IMR-90 (cell line): ENCODE measurements at regions not wholly inside any gene's neighbourhood (a gene's known extent, or its start where the extent isn't known, plus 50 kb on each side); places are given as distances from the start of the nearest gene placed in this dataset.

Experiments
- ATAC-seq: fragments of 200-7000 bp; cut with Tn5 transposase; 2 replicates; pipeline ENCODE4 v1.9.1; 2020; ENCODE audit warnings: low read depth, mild to moderate bottlenecking, moderate library complexity
- BruUV-seq: library from RNA; stranded (reverse); fragments of 400-500 nt; replicated peaks from 2 replicates; lab custom pipeline; 2021; lab: Mats Ljungman, UMichigan
- CTCF ChIA-PET: fragments of 300-600 bp; formaldehyde crosslinking; extraction: SDS; loops from one replicate; lab custom pipeline; 2021; ENCODE audit warnings: antibody characterized with exemption; lab: Yijun Ruan, JAX
- POLR2A ChIA-PET: fragments of 300-600 bp; sonication (Branson Sonifier 250); formaldehyde crosslinking; loops from one replicate; lab custom pipeline; 2022; ENCODE audit warnings: antibody characterized with exemption; ENCODE audit not compliant: unreplicated experiment; lab: Charles Lee
- DNase-seq: peaks from one replicate; pipeline ENCODE4 v3.0.0; 2013
- H2AFZ ChIP-seq: replicated peaks from 2 replicates; pipeline ENCODE3; 2013; ENCODE audit warnings: low read length, mild to moderate bottlenecking; ENCODE audit not compliant: poor library complexity
- H2AK5ac ChIP-seq: 2 replicates; pipeline ENCODE4 v1.6.1; 2013; ENCODE audit warnings: low read depth, low read length, inconsistent platforms
- H2AK9ac ChIP-seq: replicated peaks from 2 replicates; pipeline ENCODE3; 2013; ENCODE audit warnings: mild to moderate bottlenecking, low read depth, low read length, moderate library complexity; ENCODE audit not compliant: poor library complexity
- H2BK120ac ChIP-seq: 2 replicates; pipeline ENCODE4 v1.6.1; 2013; ENCODE audit warnings: low read depth, low read length, inconsistent platforms
- H2BK15ac ChIP-seq: 3 replicates; pipeline ENCODE4 v1.6.1; 2013; ENCODE audit warnings: low read depth, low read length, inconsistent platforms
- H2BK20ac ChIP-seq: 2 replicates; pipeline ENCODE4 v1.6.1; 2013; ENCODE audit warnings: low read depth, mild to moderate bottlenecking, inconsistent platforms, low read length, moderate library complexity
- H2BK5ac ChIP-seq: 2 replicates; pipeline ENCODE4 v1.6.1; 2013; ENCODE audit warnings: mild to moderate bottlenecking, low read depth, low read length, inconsistent platforms; ENCODE audit not compliant: poor library complexity, severe bottlenecking
- H3K14ac ChIP-seq: replicated peaks from 2 replicates; pipeline ENCODE4 v1.6.1; 2013; ENCODE audit warnings: low read depth, low read length, inconsistent platforms
- H3K18ac ChIP-seq: 2 replicates; pipeline ENCODE4 v1.6.1; 2013; ENCODE audit warnings: low read depth, low read length, control low read depth
- H3K23ac ChIP-seq: 2 replicates; pipeline ENCODE4 v1.6.1; 2013; ENCODE audit warnings: low read depth, low read length, inconsistent platforms
- H3K27ac ChIP-seq: 2 replicates; pipeline ENCODE4 v1.5.1; 2013; ENCODE audit warnings: mild to moderate bottlenecking, control low read depth, low read length; ENCODE audit not compliant: insufficient read depth
- H3K27me3 ChIP-seq: 2 replicates; pipeline ENCODE4 v1.6.1; 2013; ENCODE audit warnings: low read length; ENCODE audit not compliant: control insufficient read depth, insufficient read depth
- H3K36me3 ChIP-seq: 2 replicates; pipeline ENCODE4 v1.6.1; 2013; ENCODE audit warnings: low read length, mixed read lengths; ENCODE audit not compliant: control insufficient read depth, insufficient read depth
- H3K4ac ChIP-seq: 2 replicates; pipeline ENCODE4 v1.6.1; 2013; ENCODE audit warnings: low read depth, low read length, inconsistent platforms
- H3K4me1 ChIP-seq: 2 replicates; pipeline ENCODE4 v1.6.1; 2013; ENCODE audit warnings: low read length, mixed read lengths; ENCODE audit not compliant: control insufficient read depth, insufficient read depth
- H3K4me2 ChIP-seq: 2 replicates; pipeline ENCODE4 v1.6.1; 2013; ENCODE audit warnings: low read depth, mild to moderate bottlenecking, control low read depth, low read length, moderate library complexity
- H3K4me3 ChIP-seq: 2 replicates; pipeline ENCODE4 v1.5.1; 2013; ENCODE audit warnings: low read depth, mild to moderate bottlenecking, control low read depth, low read length, moderate library complexity; ENCODE audit not compliant: insufficient read depth
- H3K56ac ChIP-seq: 2 replicates; pipeline ENCODE4 v1.6.1; 2013; ENCODE audit warnings: low read length, inconsistent platforms; ENCODE audit not compliant: insufficient read depth; ENCODE audit errors: extremely low read depth
- H3K79me1 ChIP-seq, 2 experiments: 2 replicates each; pipeline ENCODE4 v1.6.1; 2013; ENCODE audit warnings: low read length in 2 of 2, inconsistent platforms in 1 of 2, low read depth in 1 of 2
- H3K9ac ChIP-seq: 2 replicates; pipeline ENCODE4 v1.6.1; 2013; ENCODE audit warnings: low read depth, low read length, control low read depth
- H3K9me1 ChIP-seq: 2 replicates; pipeline ENCODE4 v1.6.1; 2013; ENCODE audit warnings: low read length, inconsistent platforms; ENCODE audit not compliant: insufficient read depth
- H3K9me3 ChIP-seq: 2 replicates; pipeline ENCODE4 v1.6.1; 2013; ENCODE audit warnings: low read length; ENCODE audit not compliant: control insufficient read depth, insufficient read depth
- H4K20me1 ChIP-seq: 2 replicates; pipeline ENCODE4 v1.6.1; 2013; ENCODE audit warnings: low read length, inconsistent platforms; ENCODE audit not compliant: insufficient read depth
- H4K5ac ChIP-seq: 2 replicates; pipeline ENCODE4 v1.6.1; 2013; ENCODE audit warnings: mild to moderate bottlenecking, low read depth, low read length, control low read depth
- H4K8ac ChIP-seq, 2 experiments: 2 replicates each; pipeline ENCODE4 v1.6.1; 2013; ENCODE audit warnings: low read depth in 2 of 2, low read length in 2 of 2, control low read depth in 1 of 2, inconsistent platforms in 1 of 2
- H4K91ac ChIP-seq: 2 replicates; pipeline ENCODE4 v1.6.1; 2013; ENCODE audit warnings: low read depth, low read length, inconsistent platforms; ENCODE audit not compliant: insufficient read depth
- BHLHE40 ChIP-seq: fragments of 150-350 bp; IDR thresholded peaks from 2 replicates; pipeline ENCODE4 v1.6.1; 2016; ENCODE audit warnings: mild to moderate bottlenecking, low read depth, low read length
- CEBPB ChIP-seq: IDR thresholded peaks from 2 replicates; pipeline ENCODE4 v1.6.1; 2012; ENCODE audit warnings: low read depth, low read length, improper control_type of control experiment
- CHD1 ChIP-seq: IDR thresholded peaks from 2 replicates; pipeline ENCODE4 v1.6.1; 2012; ENCODE audit warnings: low read depth, low read length, improper control_type of control experiment
- FOS ChIP-seq: fragments of 150-350 bp; IDR thresholded peaks from 2 replicates; pipeline ENCODE4 v1.6.1; 2016; ENCODE audit warnings: low read depth, low read length
- MAFK ChIP-seq: IDR thresholded peaks from 2 replicates; pipeline ENCODE4 v1.6.1; 2012; ENCODE audit warnings: low read depth, low read length, improper control_type of control experiment
- MAZ ChIP-seq: IDR thresholded peaks from 2 replicates; pipeline ENCODE4 v1.6.1; 2012; ENCODE audit warnings: low read depth, mild to moderate bottlenecking, low read length, improper control_type of control experiment, moderate library complexity, borderline replicate concordance
- MXI1 ChIP-seq: IDR thresholded peaks from 2 replicates; pipeline ENCODE4 v1.6.1; 2012; ENCODE audit warnings: low read depth, mild to moderate bottlenecking, low read length, moderate library complexity, borderline replicate concordance
- NFE2L2 ChIP-seq: fragments of 150-350 bp; IDR thresholded peaks from 2 replicates; pipeline ENCODE4 v1.6.1; 2016; ENCODE audit warnings: low read depth, mild to moderate bottlenecking, low read length
- POLR2A ChIP-seq: IDR thresholded peaks from 2 replicates; pipeline ENCODE4 v1.6.1; 2012; ENCODE audit warnings: mild to moderate bottlenecking, low read depth, low read length
- RAD21 ChIP-seq: IDR thresholded peaks from 2 replicates; pipeline ENCODE4 v1.6.1; 2012; ENCODE audit warnings: low read length, improper control_type of control experiment
- RCOR1 ChIP-seq: IDR thresholded peaks from 2 replicates; pipeline ENCODE4 v1.6.1; 2012; ENCODE audit warnings: mild to moderate bottlenecking, low read length, improper control_type of control experiment; ENCODE audit not compliant: insufficient replicate concordance
- RFX5 ChIP-seq: IDR thresholded peaks from 2 replicates; pipeline ENCODE4 v1.8.0; 2012; ENCODE audit warnings: low read depth, mild to moderate bottlenecking, low read length, moderate library complexity
- SMC3 ChIP-seq: fragments of 150-350 bp; IDR thresholded peaks from 2 replicates; pipeline ENCODE4 v1.6.1; 2016; ENCODE audit warnings: low read depth, mild to moderate bottlenecking, antibody characterized with exemption, low read length, moderate library complexity
- dilution Hi-C: fragments of 300-500 bp; cut with HindIII; formaldehyde crosslinking; loops from one replicate; pipeline ENCODE4 v1.14.3; 2018; ENCODE audit warnings: low sequenced_read_pairs; ENCODE audit not compliant: unreplicated experiment
- in situ Hi-C: fragments of 300-500 bp; cut with MboI; formaldehyde crosslinking; loops from 3 replicates; pipeline ENCODE4 v1.14.3; 2019; ENCODE audit warnings: low sequenced_read_pairs, inconsistent platforms, mixed read lengths
- intact Hi-C: fragments of 100-400 bp; cut with micrococcal nuclease; formaldehyde crosslinking; loops from 2 replicates; pipeline ENCODE4 v1.10.0; 2022
- TF ChIP-seq, protein P1 (sequence below): fragments of 150-350 bp; IDR thresholded peaks from 2 replicates; pipeline ENCODE4 v1.6.1; 2016; ENCODE audit warnings: low read depth, mild to moderate bottlenecking, low read length, moderate library complexity, borderline replicate concordance
- TF ChIP-seq, protein P2 (sequence below): fragments of 150-350 bp; IDR thresholded peaks from 2 replicates; pipeline ENCODE4 v1.6.1; 2017; ENCODE audit warnings: mild to moderate bottlenecking, antibody characterized with exemption, low read length, low read depth
- TF ChIP-seq, protein P3 (sequence below): conservative IDR thresholded peaks from 2 replicates; pipeline ENCODE4 v1.5.1; 2012; ENCODE audit warnings: mild to moderate bottlenecking, low read depth, low read length, improper control_type of control experiment

DNA sequence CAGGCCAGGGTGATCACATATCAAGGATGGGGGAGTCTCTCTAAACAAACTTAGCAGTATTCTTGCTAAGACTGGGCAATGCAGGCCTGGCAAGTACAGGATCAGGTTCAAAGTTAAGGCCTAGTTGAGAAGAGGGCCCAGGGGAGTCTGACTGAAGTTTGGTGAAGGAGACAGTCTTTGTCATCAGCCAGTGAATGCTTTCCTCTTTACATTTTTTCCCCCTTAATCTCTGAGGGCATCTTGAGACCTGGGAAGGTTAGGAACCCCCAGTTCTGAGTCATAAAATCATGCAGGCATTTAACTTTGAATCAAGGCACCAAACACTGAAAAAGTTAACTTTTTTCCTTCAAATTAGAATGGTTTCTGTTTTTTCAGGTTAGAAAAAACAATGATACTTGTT, 311.5 kb downstream of the REEP3 start:
- H3K36me3 ChIP-seq = no peaks in the 10 kb centered on the region
- no peak overlapping the region for H2BK15ac ChIP-seq
- H3K23ac ChIP-seq = no peak overlapping the region
- no peak overlapping the region for H2AFZ ChIP-seq
- H3K27me3 ChIP-seq = no peaks in the 10 kb centered on the region
- dilution Hi-C loops (no loop called here), in situ Hi-C loops (no loop called here), intact Hi-C loops (no loop called here)
- no peak overlapping the region for H2BK5ac ChIP-seq
- H3K27ac ChIP-seq = no peak overlapping the region
- no peak for ATAC-seq
- no peak overlapping the region for H2AK9ac ChIP-seq
- H3K4me2 ChIP-seq = no peak overlapping the region
- no TSS peak for BruUV-seq
- no peaks in the 10 kb centered on the region for H3K79me1 ChIP-seq
- ChIA-PET CTCF (no interaction called here), POLR2A (no interaction called here)
- H2AK5ac ChIP-seq = no peak overlapping the region
- no peak overlapping the region for H3K4me3 ChIP-seq
- no peak overlapping the region for H4K5ac ChIP-seq
- no peak for DNase-seq
- H3K18ac ChIP-seq = no peak overlapping the region
- H3K14ac ChIP-seq = no peak overlapping the region
- no peak overlapping the region for H3K9ac ChIP-seq
- H4K20me1 ChIP-seq = no peaks in the 10 kb centered on the region
- H3K4ac ChIP-seq = no peak overlapping the region
- H3K9me1 ChIP-seq = no peaks in the 10 kb centered on the region
- no peak overlapping the region for H2BK20ac ChIP-seq
- no peak overlapping the region for H4K8ac ChIP-seq
- H3K4me1 ChIP-seq = no peaks in the 10 kb centered on the region
- no peak overlapping the region for H2BK120ac ChIP-seq
- no peak overlapping the region for H4K91ac ChIP-seq
- TF ChIP-seq NFE2L2 = no peak
- no peak for TF ChIP-seq BHLHE40
- no peak for TF ChIP-seq CEBPB
- no peak for TF ChIP-seq SMC3
- TF ChIP-seq POLR2A = no peak
- no peak for TF ChIP-seq RCOR1
- TF ChIP-seq FOS = no peak
- no peak for TF ChIP-seq MAFK
- TF ChIP-seq MAZ = no peak
- TF ChIP-seq, protein P1, sequence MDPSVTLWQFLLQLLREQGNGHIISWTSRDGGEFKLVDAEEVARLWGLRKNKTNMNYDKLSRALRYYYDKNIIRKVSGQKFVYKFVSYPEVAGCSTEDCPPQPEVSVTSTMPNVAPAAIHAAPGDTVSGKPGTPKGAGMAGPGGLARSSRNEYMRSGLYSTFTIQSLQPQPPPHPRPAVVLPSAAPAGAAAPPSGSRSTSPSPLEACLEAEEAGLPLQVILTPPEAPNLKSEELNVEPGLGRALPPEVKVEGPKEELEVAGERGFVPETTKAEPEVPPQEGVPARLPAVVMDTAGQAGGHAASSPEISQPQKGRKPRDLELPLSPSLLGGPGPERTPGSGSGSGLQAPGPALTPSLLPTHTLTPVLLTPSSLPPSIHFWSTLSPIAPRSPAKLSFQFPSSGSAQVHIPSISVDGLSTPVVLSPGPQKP = no peak
- no peak for TF ChIP-seq RAD21
- TF ChIP-seq CHD1 = no peak
- TF ChIP-seq, protein P2, sequence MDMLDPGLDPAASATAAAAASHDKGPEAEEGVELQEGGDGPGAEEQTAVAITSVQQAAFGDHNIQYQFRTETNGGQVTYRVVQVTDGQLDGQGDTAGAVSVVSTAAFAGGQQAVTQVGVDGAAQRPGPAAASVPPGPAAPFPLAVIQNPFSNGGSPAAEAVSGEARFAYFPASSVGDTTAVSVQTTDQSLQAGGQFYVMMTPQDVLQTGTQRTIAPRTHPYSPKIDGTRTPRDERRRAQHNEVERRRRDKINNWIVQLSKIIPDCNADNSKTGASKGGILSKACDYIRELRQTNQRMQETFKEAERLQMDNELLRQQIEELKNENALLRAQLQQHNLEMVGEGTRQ = no peak
- TF ChIP-seq MXI1 = no peak
- TF ChIP-seq, protein P3, sequence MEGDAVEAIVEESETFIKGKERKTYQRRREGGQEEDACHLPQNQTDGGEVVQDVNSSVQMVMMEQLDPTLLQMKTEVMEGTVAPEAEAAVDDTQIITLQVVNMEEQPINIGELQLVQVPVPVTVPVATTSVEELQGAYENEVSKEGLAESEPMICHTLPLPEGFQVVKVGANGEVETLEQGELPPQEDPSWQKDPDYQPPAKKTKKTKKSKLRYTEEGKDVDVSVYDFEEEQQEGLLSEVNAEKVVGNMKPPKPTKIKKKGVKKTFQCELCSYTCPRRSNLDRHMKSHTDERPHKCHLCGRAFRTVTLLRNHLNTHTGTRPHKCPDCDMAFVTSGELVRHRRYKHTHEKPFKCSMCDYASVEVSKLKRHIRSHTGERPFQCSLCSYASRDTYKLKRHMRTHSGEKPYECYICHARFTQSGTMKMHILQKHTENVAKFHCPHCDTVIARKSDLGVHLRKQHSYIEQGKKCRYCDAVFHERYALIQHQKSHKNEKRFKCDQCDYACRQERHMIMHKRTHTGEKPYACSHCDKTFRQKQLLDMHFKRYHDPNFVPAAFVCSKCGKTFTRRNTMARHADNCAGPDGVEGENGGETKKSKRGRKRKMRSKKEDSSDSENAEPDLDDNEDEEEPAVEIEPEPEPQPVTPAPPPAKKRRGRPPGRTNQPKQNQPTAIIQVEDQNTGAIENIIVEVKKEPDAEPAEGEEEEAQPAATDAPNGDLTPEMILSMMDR = no peak
- TF ChIP-seq RFX5 = no peak
- no peaks in the 10 kb centered on the region for H3K9me3 ChIP-seq
- no peak overlapping the region for H3K56ac ChIP-seq
